Mesendoderm (in vitro differentiated cells): ENCODE measurements at regions not wholly inside any gene's neighbourhood (a gene's known extent, or its start where the extent isn't known, plus 50 kb on each side); places are given as distances from the start of the nearest gene placed in this dataset.
A peak's percentile ranks its signal among the peaks of the same experiment; 100 is the strongest.

ENCODE experiments used
- DNase-seq: peaks from one replicate; pipeline ENCODE4 v3.0.0; 2013
- H2AK5ac ChIP-seq: 2 replicates; pipeline ENCODE4 v1.6.1; 2013; ENCODE audit warnings: low read length, inconsistent platforms
- H2BK120ac ChIP-seq: 2 replicates; pipeline ENCODE4 v1.6.1; 2013; ENCODE audit warnings: low read depth, mild to moderate bottlenecking, low read length, moderate library complexity, mixed read lengths
- H2BK15ac ChIP-seq: replicated peaks from 2 replicates; pipeline ENCODE4 v1.6.1; 2013; ENCODE audit warnings: low read depth, mild to moderate bottlenecking, moderate library complexity
- H2BK5ac ChIP-seq: 2 replicates; pipeline ENCODE4 v1.6.1; 2013; ENCODE audit warnings: low read length, inconsistent platforms
- H3K18ac ChIP-seq: 2 replicates; pipeline ENCODE4 v1.6.1; 2013; ENCODE audit warnings: mild to moderate bottlenecking, low read length, mixed read lengths
- H3K23ac ChIP-seq: one replicate; pipeline ENCODE4 v1.6.1; 2013; ENCODE audit warnings: low read length
- H3K27ac ChIP-seq: 2 replicates; pipeline ENCODE4 v1.5.1; 2013; ENCODE audit warnings: low read depth, mild to moderate bottlenecking, inconsistent platforms, low read length, moderate library complexity
- H3K27me3 ChIP-seq: 2 replicates; pipeline ENCODE4 v1.6.1; 2013; ENCODE audit warnings: low read length, control low read depth, mild to moderate bottlenecking, inconsistent platforms; ENCODE audit not compliant: insufficient read depth, poor library complexity
- H3K36me3 ChIP-seq: 2 replicates; pipeline ENCODE4 v1.6.1; 2013; ENCODE audit warnings: low read length, inconsistent platforms; ENCODE audit not compliant: control insufficient read depth, insufficient read depth
- H3K4ac ChIP-seq: one replicate; pipeline ENCODE4 v1.6.1; 2013; ENCODE audit warnings: low read depth, mild to moderate bottlenecking, low read length, moderate library complexity
- H3K4me1 ChIP-seq: 2 replicates; pipeline ENCODE4 v1.6.1; 2013; ENCODE audit warnings: low read depth, low read length, inconsistent platforms; ENCODE audit not compliant: control insufficient read depth
- H3K4me2 ChIP-seq: 2 replicates; pipeline ENCODE4 v1.6.1; 2013; ENCODE audit warnings: low read length
- H3K4me3 ChIP-seq: 2 replicates; pipeline ENCODE4 v1.5.1; 2013; ENCODE audit warnings: mild to moderate bottlenecking, low read length
- H3K56ac ChIP-seq: one replicate; pipeline ENCODE4 v1.6.1; 2013; ENCODE audit warnings: low read length
- H3K79me1 ChIP-seq: 2 replicates; pipeline ENCODE4 v1.6.1; 2013; ENCODE audit warnings: low read length, inconsistent platforms
- H3K79me2 ChIP-seq: 2 replicates; pipeline ENCODE4 v1.6.1; 2013; ENCODE audit warnings: mild to moderate bottlenecking, low read length; ENCODE audit not compliant: control insufficient read depth, insufficient read depth
- H3K9ac ChIP-seq: 2 replicates; pipeline ENCODE4 v1.6.1; 2013; ENCODE audit warnings: low read length, inconsistent platforms
- H4K5ac ChIP-seq: one replicate; pipeline ENCODE4 v1.6.1; 2013; ENCODE audit warnings: low read length
- H4K8ac ChIP-seq: one replicate; pipeline ENCODE4 v1.6.1; 2013; ENCODE audit warnings: low read depth, mild to moderate bottlenecking, control low read depth, low read length, moderate library complexity
- WGBS: extraction: QIAGEN DNeasy Blood & Tissue Kit; methylation state at CpG from one replicate; pipeline ENCODE4 v1.1.7; 2013; ENCODE audit warnings: low lambda C conversion rate, missing lambda C conversion rate; ENCODE audit not compliant: insufficient coverage; ENCODE audit errors: extremely low coverage; 5-methylcytosine and 5-hydroxymethylcytosine counted together

GRCh38 chr10:44464503-44464902 lies 79.6 kb upstream of the CXCL12 start:
- H3K56ac ChIP-seq, result no peak overlapping the region
- no peaks in the 10 kb centered on the region for H3K4me1 ChIP-seq
- H3K36me3 ChIP-seq, result no peaks in the 10 kb centered on the region
- no peak overlapping the region for H2BK15ac ChIP-seq
- H3K4ac ChIP-seq, result no peak overlapping the region
- H3K27ac ChIP-seq, result no peak overlapping the region
- H4K8ac ChIP-seq, result no peak overlapping the region
- H3K79me2 ChIP-seq, result no peaks in the 10 kb centered on the region
- H2BK5ac ChIP-seq, result no peak overlapping the region
- H3K27me3 ChIP-seq, result no peaks in the 10 kb centered on the region
- no CpG with 5 or more reads among the region's 2 CpGs for WGBS
- H3K79me1 ChIP-seq, result no peaks in the 10 kb centered on the region
- no peak overlapping the region for H3K18ac ChIP-seq
- no peak overlapping the region for H2AK5ac ChIP-seq
- no peak for DNase-seq
- no peak overlapping the region for H3K4me3 ChIP-seq
- H3K23ac ChIP-seq, result no peak overlapping the region
- H4K5ac ChIP-seq, result no peak overlapping the region
- H2BK120ac ChIP-seq, result no peak overlapping the region
- no peak overlapping the region for H3K9ac ChIP-seq
- H3K4me2 ChIP-seq, result no peak overlapping the region

DNA sequence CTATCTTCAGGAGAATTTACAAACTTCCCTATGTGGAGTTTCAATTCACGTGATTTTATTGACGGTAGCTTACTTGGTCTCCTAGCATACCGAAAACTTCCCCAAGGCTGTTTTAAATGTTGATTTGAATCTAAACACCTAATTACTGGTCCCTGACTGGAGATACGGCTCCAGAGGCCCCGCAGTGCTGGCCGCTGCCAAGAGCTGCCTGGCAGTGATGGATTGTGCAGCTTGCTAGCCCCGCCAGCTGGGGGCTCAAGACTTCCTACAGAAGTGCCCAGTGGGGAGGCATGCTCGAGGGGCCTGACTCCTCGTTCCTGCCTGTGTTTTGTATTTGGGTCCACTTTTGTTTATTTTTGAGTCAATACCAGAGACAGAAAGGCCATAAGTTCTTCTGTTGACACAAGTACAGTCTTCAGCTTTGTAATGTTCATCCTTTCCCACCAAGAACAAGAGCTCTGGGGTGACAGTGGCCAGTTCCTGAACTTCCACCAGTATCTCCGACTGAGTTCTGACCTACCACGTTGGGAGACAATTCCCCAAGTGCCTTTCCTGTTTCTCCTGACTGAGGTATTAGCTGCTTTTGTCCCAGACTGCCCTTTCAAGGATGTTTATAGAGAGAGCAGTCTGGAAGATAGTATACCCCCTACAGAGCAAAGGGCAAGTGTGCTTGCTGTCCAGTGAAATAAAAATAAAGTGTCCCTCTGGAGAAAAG lies 80.7 kb upstream of the CXCL12 start:
- H3K27ac ChIP-seq, result no peak overlapping the region
- H3K56ac ChIP-seq, result no peak overlapping the region
- no peaks in the 10 kb centered on the region for H3K4me1 ChIP-seq
- H2AK5ac ChIP-seq, result no peak overlapping the region
- H3K79me2 ChIP-seq, result no peaks in the 10 kb centered on the region
- H4K8ac ChIP-seq, result no peak overlapping the region
- no peak overlapping the region for H3K9ac ChIP-seq
- DNase-seq, result peak; percentile 51
- H2BK120ac ChIP-seq, result no peak overlapping the region
- H2BK5ac ChIP-seq, result no peak overlapping the region
- no peak overlapping the region for H4K5ac ChIP-seq
- no peak overlapping the region for H2BK15ac ChIP-seq
- no peak overlapping the region for H3K4me2 ChIP-seq
- H3K36me3 ChIP-seq, result no peaks in the 10 kb centered on the region
- H3K79me1 ChIP-seq, result no peaks in the 10 kb centered on the region
- no CpG with 5 or more reads among the region's 11 CpGs for WGBS
- no peak overlapping the region for H3K18ac ChIP-seq
- no peak overlapping the region for H3K23ac ChIP-seq
- no peak overlapping the region for H3K4ac ChIP-seq
- no peak overlapping the region for H3K4me3 ChIP-seq
- no peaks in the 10 kb centered on the region for H3K27me3 ChIP-seq

DNA sequence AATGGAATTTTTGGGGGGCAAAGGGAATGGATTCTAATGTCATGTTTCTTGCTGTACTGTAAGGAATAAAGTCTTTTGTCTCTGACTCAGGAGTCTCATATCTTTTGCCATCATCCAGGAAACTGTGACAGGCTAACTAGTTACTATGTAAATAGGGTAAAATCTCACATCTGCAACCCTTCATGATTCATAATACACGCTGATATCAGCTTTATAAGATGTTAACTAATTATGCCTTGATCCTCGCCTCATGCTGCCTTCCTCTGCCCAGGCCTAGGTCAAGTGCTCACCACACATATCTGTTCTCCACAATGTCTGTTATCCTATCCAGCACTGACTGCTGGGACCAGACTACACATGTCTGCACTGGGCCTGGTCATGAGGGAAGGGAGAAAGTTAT lies 81.3 kb upstream of the CXCL12 start:
- Histone ChIP-seq H2BK5ac (no peak overlapping the region), H3K4me3 (no peak overlapping the region), H3K18ac (no peak overlapping the region), H3K4me2 (no peak overlapping the region), H4K8ac (no peak overlapping the region), H2BK120ac (no peak overlapping the region), H4K5ac (no peak overlapping the region), H3K27me3 (no peaks in the 10 kb centered on the region), H3K79me1 (no peaks in the 10 kb centered on the region), H3K23ac (no peak overlapping the region), H3K56ac (no peak overlapping the region), H3K4me1 (no peaks in the 10 kb centered on the region), H3K27ac (no peak overlapping the region), H2AK5ac (no peak overlapping the region), H3K4ac (no peak overlapping the region), H3K36me3 (no peaks in the 10 kb centered on the region), H2BK15ac (no peak overlapping the region), H3K9ac (no peak overlapping the region), H3K79me2 (no peaks in the 10 kb centered on the region)
- DNase-seq, result no peak
- WGBS, result no CpG with 5 or more reads among the region's 2 CpGs

- H3K9ac ChIP-seq, result no peak overlapping the region
- no peak overlapping the region for H3K4me2 ChIP-seq
- no peak overlapping the region for H2AK5ac ChIP-seq
- H2BK5ac ChIP-seq, result no peak overlapping the region
- H2BK15ac ChIP-seq, result no peak overlapping the region
- H3K36me3 ChIP-seq, result no peaks in the 10 kb centered on the region
- no peaks in the 10 kb centered on the region for H3K79me2 ChIP-seq
- H3K4ac ChIP-seq, result no peak overlapping the region
- H3K4me1 ChIP-seq, result no peaks in the 10 kb centered on the region
- no peak for DNase-seq
- no peak overlapping the region for H3K18ac ChIP-seq
- H3K27me3 ChIP-seq, result no peaks in the 10 kb centered on the region
- H4K5ac ChIP-seq, result no peak overlapping the region
- H3K23ac ChIP-seq, result no peak overlapping the region
- no peak overlapping the region for H3K56ac ChIP-seq
- no peak overlapping the region for H2BK120ac ChIP-seq
- no peak overlapping the region for H3K4me3 ChIP-seq
- H4K8ac ChIP-seq, result no peak overlapping the region
- no peaks in the 10 kb centered on the region for H3K79me1 ChIP-seq
- no peak overlapping the region for H3K27ac ChIP-seq
- WGBS, result no CpG with 5 or more reads among the region's 2 CpGs
These were observed 82.2 kb upstream of the CXCL12 start for GRCh38 chr10:44467090-44467489.

GRCh38 chr10:44467900-44468299 lies 83.0 kb upstream of the CXCL12 start:
- Histone ChIP-seq H3K18ac (no peak overlapping the region), H2AK5ac (no peak overlapping the region), H2BK15ac (no peak overlapping the region), H3K27me3 (no peaks in the 10 kb centered on the region), H3K56ac (no peak overlapping the region), H3K79me2 (no peaks in the 10 kb centered on the region), H3K79me1 (no peaks in the 10 kb centered on the region), H3K9ac (no peak overlapping the region), H2BK120ac (no peak overlapping the region), H3K4me2 (no peak overlapping the region), H3K36me3 (no peaks in the 10 kb centered on the region), H4K5ac (no peak overlapping the region), H3K4ac (no peak overlapping the region), H3K27ac (no peak overlapping the region), H3K4me1 (no peaks in the 10 kb centered on the region), H2BK5ac (no peak overlapping the region), H3K23ac (no peak overlapping the region), H4K8ac (no peak overlapping the region), H3K4me3 (no peak overlapping the region)
- no peak for DNase-seq
- no CpG with 5 or more reads among the region's 4 CpGs for WGBS

DNA sequence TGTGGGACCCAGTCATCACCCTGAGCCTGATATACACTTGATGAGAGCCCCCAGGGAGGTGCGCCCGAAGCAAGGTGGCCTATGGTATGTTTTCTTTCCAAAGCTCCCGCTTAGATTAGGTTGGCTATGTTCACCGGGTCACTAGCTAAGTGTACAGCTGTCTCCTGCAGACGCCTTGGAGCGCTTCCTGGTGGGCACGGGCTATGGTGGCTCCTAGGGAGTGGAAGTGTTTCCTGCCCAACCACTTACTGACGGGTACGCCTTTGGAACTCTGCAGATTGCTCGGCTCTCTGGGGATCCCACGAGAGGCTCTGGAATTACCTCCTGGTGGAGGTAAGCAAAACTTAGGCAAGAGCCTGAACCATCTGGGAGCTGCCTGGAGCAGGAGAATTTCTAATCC lies 83.6 kb upstream of the CXCL12 start:
- no peak overlapping the region for H2AK5ac ChIP-seq
- H3K4me3 ChIP-seq, result no peak overlapping the region
- H3K36me3 ChIP-seq, result no peaks in the 10 kb centered on the region
- no CpG with 5 or more reads among the region's 11 CpGs for WGBS
- H3K4ac ChIP-seq, result no peak overlapping the region
- no peak overlapping the region for H3K9ac ChIP-seq
- no peak overlapping the region for H2BK120ac ChIP-seq
- no peak overlapping the region for H3K23ac ChIP-seq
- H2BK5ac ChIP-seq, result no peak overlapping the region
- H3K4me1 ChIP-seq, result no peaks in the 10 kb centered on the region
- H3K4me2 ChIP-seq, result no peak overlapping the region
- no peak overlapping the region for H4K5ac ChIP-seq
- H3K27me3 ChIP-seq, result no peaks in the 10 kb centered on the region
- no peak overlapping the region for H3K56ac ChIP-seq
- no peaks in the 10 kb centered on the region for H3K79me1 ChIP-seq
- H4K8ac ChIP-seq, result no peak overlapping the region
- H2BK15ac ChIP-seq, result no peak overlapping the region
- DNase-seq, result no peak
- no peaks in the 10 kb centered on the region for H3K79me2 ChIP-seq
- no peak overlapping the region for H3K27ac ChIP-seq
- H3K18ac ChIP-seq, result no peak overlapping the region
